ENCODE measurements at regions not wholly inside any gene's neighbourhood (a gene's known extent, or its start where the extent isn't known, plus 50 kb on each side); places are given as distances from the start of the nearest gene placed in this dataset.
"Not testable (repeated sequence)": the region's sequence is repeated elsewhere in the genome, so short reads cannot be mapped to it uniquely, and the experiment has no call there.

GRCh38 chr18:38642711-38643110 lies 1077.1 kb upstream of the CELF4 start:
- no peaks in the 10 kb centered on the region for H3K36me3 ChIP-seq
- DNase-seq: no peak
- H3K4me3 ChIP-seq: no peak overlapping the region
- no peak for TF ChIP-seq POLR2A (IDR thresholded peaks at IDR 0.05)
- TF ChIP-seq EP300 (IDR thresholded peaks at IDR 0.05): no peak
- TF ChIP-seq CTCF (IDR thresholded peaks at IDR 0.05): no peak
- no peaks in the 10 kb centered on the region for H3K9me3 ChIP-seq
- no peak overlapping the region for H3K27ac ChIP-seq
- intact Hi-C loops (cut with DNase I): no loop called here
- no peaks in the 10 kb centered on the region for H3K27me3 ChIP-seq
- WGBS, 3 donors: 53 to 61% (median 60%) methylated on average over 3 of the region's 3 CpGs
- H3K4me1 ChIP-seq (ENCODE audit: insufficient read depth): no peaks in the 10 kb centered on the region

DNA sequence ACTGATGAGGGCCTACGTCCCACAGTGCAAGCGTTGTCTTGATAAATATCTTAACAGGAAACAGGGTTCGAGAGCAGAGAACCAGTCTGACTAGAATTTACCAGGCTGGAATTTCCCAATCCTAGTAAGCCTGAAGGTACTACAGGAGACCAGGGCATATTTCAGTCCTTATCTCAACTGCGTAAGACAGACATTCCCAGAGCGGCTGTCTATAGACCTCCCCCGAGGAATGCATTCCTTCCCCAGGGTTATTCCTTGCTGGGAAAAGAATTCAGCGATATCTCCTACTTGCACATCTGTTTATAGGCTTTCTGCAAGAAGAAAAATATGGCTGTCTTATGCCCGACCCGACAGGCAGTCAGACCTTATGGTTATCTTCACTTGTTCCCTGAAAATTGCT lies 1074.1 kb upstream of the CELF4 start:
- H3K9me3 ChIP-seq; H3K27ac ChIP-seq; H3K4me3 ChIP-seq; H3K27me3 ChIP-seq; intact Hi-C loops (cut with DNase I); H3K36me3 ChIP-seq; H3K4me1 ChIP-seq (ENCODE audit: insufficient read depth); DNase-seq: not testable (repeated sequence)
- 68 to 90% (median 78%) methylated on average over 9 of the region's 9 CpGs for WGBS, 3 donors

- no peaks in the 10 kb centered on the region for H3K9me3 ChIP-seq
- no peak for DNase-seq
- TF ChIP-seq EP300 (IDR thresholded peaks at IDR 0.05): no peak
- no peak for TF ChIP-seq POLR2A (IDR thresholded peaks at IDR 0.05)
- no peak for TF ChIP-seq CTCF (IDR thresholded peaks at IDR 0.05)
- intact Hi-C loops (cut with DNase I): no loop called here
- H3K36me3 ChIP-seq: no peaks in the 10 kb centered on the region
- no peak overlapping the region for H3K4me3 ChIP-seq
- no peak overlapping the region for H3K27ac ChIP-seq
- no peaks in the 10 kb centered on the region for H3K4me1 ChIP-seq (ENCODE audit: insufficient read depth)
- H3K27me3 ChIP-seq: no peaks in the 10 kb centered on the region
Observed at GRCh38 chr18:38635709-38636430, 1070.3 kb upstream of the CELF4 start.

DNA sequence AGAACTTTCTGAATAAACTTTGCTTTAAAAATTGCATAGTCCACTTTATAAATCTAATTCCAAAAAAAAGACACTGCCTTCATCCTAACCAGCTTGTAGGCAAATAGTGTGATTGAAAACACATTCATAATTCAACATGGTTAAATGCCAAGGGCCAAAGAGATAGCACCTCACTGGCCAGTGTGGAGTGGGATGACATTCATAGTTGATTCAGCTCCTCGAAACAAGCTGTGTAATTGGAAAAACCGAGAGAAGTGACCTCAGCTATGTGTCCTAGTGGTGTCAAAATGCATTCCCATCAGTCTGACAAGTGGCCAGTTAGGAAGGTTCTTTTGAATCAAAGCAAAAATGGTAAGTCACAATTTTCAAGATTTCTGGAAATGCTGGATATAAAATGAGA lies 1068.5 kb upstream of the CELF4 start:
- intact Hi-C loops (cut with DNase I): no loop called here
- H3K36me3 ChIP-seq: no peaks in the 10 kb centered on the region
- no peaks in the 10 kb centered on the region for H3K9me3 ChIP-seq
- H3K27me3 ChIP-seq: no peaks in the 10 kb centered on the region
- H3K4me1 ChIP-seq (ENCODE audit: insufficient read depth): no peaks in the 10 kb centered on the region
- WGBS, 3 donors: 57 to 78% (median 77%) methylated on average over 2 of the region's 2 CpGs
- no peak overlapping the region for H3K27ac ChIP-seq
- no peak for DNase-seq
- no peak overlapping the region for H3K4me3 ChIP-seq
- TF ChIP-seq CTCF (IDR thresholded peaks at IDR 0.05) (no peak), POLR2A (IDR thresholded peaks at IDR 0.05) (no peak), EP300 (IDR thresholded peaks at IDR 0.05) (no peak)

DNA sequence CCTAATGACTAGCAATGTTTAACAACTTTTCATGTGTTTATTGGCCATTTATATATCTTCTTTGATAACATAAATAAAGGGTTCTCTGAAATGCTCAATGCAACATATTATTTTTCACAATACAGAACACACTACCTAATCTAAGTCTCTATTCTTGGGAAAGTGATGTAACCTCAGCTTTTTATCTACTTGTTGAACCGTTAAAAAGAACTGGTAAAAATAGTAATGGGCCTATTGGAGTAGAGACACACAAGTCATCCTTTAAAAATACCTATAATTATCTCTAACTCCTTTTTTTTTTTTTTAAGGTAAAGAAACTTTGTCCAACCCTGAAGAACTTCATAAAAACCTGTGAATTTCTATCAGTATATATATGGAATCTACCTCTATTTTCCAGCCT lies 1067.7 kb upstream of the CELF4 start:
- no peak overlapping the region for H3K4me3 ChIP-seq
- no peak overlapping the region for H3K27ac ChIP-seq
- no peaks in the 10 kb centered on the region for H3K36me3 ChIP-seq
- no peaks in the 10 kb centered on the region for H3K9me3 ChIP-seq
- TF ChIP-seq CTCF (IDR thresholded peaks at IDR 0.05): no peak
- no peak for TF ChIP-seq POLR2A (IDR thresholded peaks at IDR 0.05)
- no peak for TF ChIP-seq EP300 (IDR thresholded peaks at IDR 0.05)
- DNase-seq: no peak
- H3K27me3 ChIP-seq: no peaks in the 10 kb centered on the region
- H3K4me1 ChIP-seq (ENCODE audit: insufficient read depth): no peaks in the 10 kb centered on the region
- intact Hi-C loops (cut with DNase I): no loop called here
- WGBS, 3 donors: 56 to 70% (median 63%) methylated on average over 1 of the region's 1 CpG

All from ovary (tissue), 7 donors.